Coronary artery (tissue), 2 donors: ENCODE measurements at regions not wholly inside any gene's neighbourhood (a gene's known extent, or its start where the extent isn't known, plus 50 kb on each side); places are given as distances from the start of the nearest gene placed in this dataset.

Experiments used
- DNase-seq: peaks from one replicate; pipeline ENCODE4 v3.0.0-alpha.2; 2017; ENCODE audit warnings: low spot score
- H3K27ac ChIP-seq, 2 donors: fragments of 200-600 bp; sonication (generic); one replicate each; pipeline ENCODE4 v1.5.1; 2016 to 2019
- H3K4me3 ChIP-seq: fragments of 200-600 bp; sonication (generic); 2 replicates; pipeline ENCODE4 v1.5.1; 2016; ENCODE audit warnings: mild to moderate bottlenecking, moderate library complexity
- CTCF ChIP-seq: fragments of 200-600 bp; sonication (generic); IDR thresholded peaks from one replicate; pipeline ENCODE4 v1.5.1; 2019; ENCODE audit warnings: antibody characterized with exemption

DNA sequence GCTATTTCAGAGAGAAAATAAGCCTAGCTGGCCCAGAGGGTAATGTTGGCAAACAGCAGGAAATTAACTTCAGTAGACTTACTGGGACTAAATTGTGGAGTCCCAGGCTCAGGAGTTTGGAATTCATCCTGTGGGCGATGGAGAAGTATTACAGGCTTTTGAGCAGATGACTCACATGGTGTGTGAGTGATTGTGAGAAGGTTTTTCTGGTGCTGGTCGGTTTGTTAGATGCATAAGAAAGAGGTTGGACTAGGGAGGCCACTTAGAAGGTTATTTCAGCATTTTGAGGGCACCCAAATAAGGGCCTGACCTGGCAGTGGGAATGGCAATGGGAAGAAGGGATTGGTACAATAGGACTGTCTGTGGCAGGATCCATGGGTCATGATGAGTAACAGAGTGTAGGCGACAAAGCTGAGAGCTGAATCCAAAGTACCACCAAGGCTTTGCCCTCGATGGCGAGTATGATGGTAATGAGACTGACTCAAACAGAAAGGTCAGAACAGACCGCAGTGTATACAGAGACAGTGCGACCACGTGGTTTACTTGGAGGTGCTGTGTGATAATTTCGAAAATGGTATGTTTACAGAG, 69.2 kb upstream of the KIF26B start:
- no peak for TF ChIP-seq CTCF
- no peak overlapping the region for H3K4me3 ChIP-seq
- no peak for DNase-seq
- H3K27ac ChIP-seq: no peak overlapping the region

DNA sequence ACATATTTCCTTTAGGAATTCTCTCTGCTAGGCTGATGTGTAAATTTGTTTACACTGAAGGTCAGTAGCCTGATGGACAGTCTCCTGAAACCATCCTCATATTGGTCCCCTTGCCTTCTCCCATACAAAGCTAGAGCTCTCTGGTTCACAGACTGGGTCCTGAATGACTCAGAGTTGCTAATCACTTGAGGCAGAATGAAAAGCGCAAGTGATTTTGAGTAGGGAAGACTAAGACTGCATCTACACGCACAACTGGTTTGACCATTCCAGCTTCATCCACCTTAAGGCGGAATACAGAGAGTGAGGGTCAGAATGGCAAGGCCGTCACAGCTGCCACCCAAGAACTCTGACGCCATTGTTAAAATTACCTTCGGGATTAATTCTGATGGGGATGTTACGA, 70.2 kb upstream of the KIF26B start:
- no peak overlapping the region for H3K27ac ChIP-seq
- no peak for DNase-seq

GRCh38 chr1:245079021-245079609, 75.7 kb upstream of the KIF26B start:
- no peak overlapping the region for H3K4me3 ChIP-seq
- TF ChIP-seq CTCF: no peak
- no peak overlapping the region for H3K27ac ChIP-seq
- no peak for DNase-seq

More for the DNA sequence above, 70.2 kb upstream of the KIF26B start:
- TF ChIP-seq CTCF: no peak
- no peak overlapping the region for H3K4me3 ChIP-seq

- TF ChIP-seq CTCF: no peak
- DNase-seq: no peak
- Histone ChIP-seq H3K4me3 (no peak overlapping the region), H3K27ac (no peak overlapping the region)
Observed at GRCh38 chr1:245074898-245075297, 79.9 kb upstream of the KIF26B start.

- H3K4me3 ChIP-seq: no peak overlapping the region
- no peak for DNase-seq
Observed at GRCh38 chr1:245074232-245074747, 80.5 kb upstream of the KIF26B start.

DNA sequence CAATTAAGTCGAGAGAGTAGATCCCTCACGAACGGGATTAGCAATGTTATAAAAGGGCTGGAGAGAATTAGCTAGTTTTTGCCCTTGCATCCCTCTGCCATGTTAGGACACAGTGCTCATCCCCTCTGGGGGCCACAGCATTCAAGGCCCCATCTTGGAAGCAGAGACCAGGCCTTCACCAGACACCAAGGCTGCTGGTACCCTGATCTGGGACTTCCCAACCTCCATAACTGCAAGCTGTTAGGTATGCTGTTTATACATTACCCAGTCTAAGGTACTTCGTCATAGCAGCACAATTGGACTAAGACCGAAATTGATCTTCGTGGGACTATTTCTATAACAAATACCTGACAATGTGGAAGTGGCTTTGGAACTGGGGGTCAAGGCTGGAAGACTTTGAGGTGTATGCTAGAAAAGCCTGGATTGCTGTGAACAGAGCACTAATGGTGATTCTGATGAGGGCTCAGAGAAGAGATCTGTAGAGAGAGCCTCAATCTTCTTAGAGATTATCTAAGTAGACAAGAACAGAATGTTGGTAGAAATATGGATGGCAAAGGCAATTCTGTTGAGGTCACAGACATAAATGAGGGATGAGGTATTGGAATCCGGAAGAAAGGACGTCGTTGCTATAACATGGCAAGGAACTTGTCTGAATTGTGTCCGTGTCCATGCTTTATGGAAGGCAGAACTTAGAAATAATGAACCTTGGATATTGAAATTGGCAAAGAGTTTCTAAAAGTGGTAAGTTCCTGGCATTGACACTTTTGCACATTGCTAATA, 83.8 kb upstream of the KIF26B start:
- no peak for TF ChIP-seq CTCF
- Histone ChIP-seq H3K4me3 (no peak overlapping the region), H3K27ac (no peak overlapping the region)
- no peak for DNase-seq

More at GRCh38 chr1:245074232-245074747, 80.5 kb upstream of the KIF26B start:
- H3K27ac ChIP-seq: no peak overlapping the region
- no peak for TF ChIP-seq CTCF
